Thyroid gland (tissue), 4 donors: ENCODE measurements at regions not wholly inside any gene's neighbourhood (a gene's known extent, or its start where the extent isn't known, plus 50 kb on each side); places are given as distances from the start of the nearest gene placed in this dataset.

Experiments used
- DNase-seq, 2 donors: peaks; one replicate each; pipeline ENCODE4 v3.0.0-alpha.2; 2019
- H3K27ac ChIP-seq, 3 donors: fragments of 200-600 bp; sonication (generic); 1 replicate in 2 of 3; 2 replicates in 1 of 3; pipeline ENCODE4 v1.5.1; 2016 to 2019; ENCODE audit warnings: mild to moderate bottlenecking in 1 of 3, moderate library complexity in 1 of 3
- H3K27me3 ChIP-seq: fragments of 200-600 bp; sonication (generic); one replicate; pipeline ENCODE4 v1.5.1; 2019
- H3K36me3 ChIP-seq, 2 donors: fragments of 200-600 bp; sonication (generic); one replicate each; pipeline ENCODE4 v1.5.1; 2016 to 2019
- H3K4me1 ChIP-seq, 2 donors: fragments of 200-600 bp; sonication (generic); one replicate each; pipeline ENCODE4 v1.5.1; 2017 to 2019
- H3K4me3 ChIP-seq, 3 donors: fragments of 200-600 bp; sonication (generic); replicated peaks in 1 of 3; 1 replicate in 2 of 3; 2 replicates in 1 of 3; pipeline ENCODE4 v1.5.1; 2016; ENCODE audit warnings: mild to moderate bottlenecking in 1 of 3
- H3K9me3 ChIP-seq: fragments of 200-600 bp; sonication (generic); one replicate; pipeline ENCODE4 v1.5.1; 2017
- POLR2A ChIP-seq, 2 donors: fragments of 450-650 bp; IDR thresholded peaks; one replicate each; pipeline ENCODE4 v1.6.1; 2017; ENCODE audit warnings: antibody characterized with exemption in 2 of 2, mild to moderate bottlenecking in 2 of 2, moderate library complexity in 1 of 2
- WGBS, 2 donors: methylation state at CpG; one replicate each; pipeline ENCODE4 v1.1.5; 2017; 5-methylcytosine and 5-hydroxymethylcytosine counted together
- intact Hi-C: fragments of 100-400 bp; cut with DNase I; formaldehyde crosslinking; loops from one replicate; pipeline ENCODE4 v1.15.1; 2023
- TF ChIP-seq, protein P1 (sequence below), 6 experiments: fragments of 200-600 bp in 3 of 6; fragments of 450-650 bp in 3 of 6; sonication (generic) in 3 of 6; IDR thresholded peaks; one replicate each; pipeline ENCODE4 v1.5.1; 2016 to 2019; ENCODE audit warnings: antibody characterized with exemption in 6 of 6, mild to moderate bottlenecking in 2 of 6, inconsistent platforms in 1 of 6, moderate library complexity in 1 of 6

DNA sequence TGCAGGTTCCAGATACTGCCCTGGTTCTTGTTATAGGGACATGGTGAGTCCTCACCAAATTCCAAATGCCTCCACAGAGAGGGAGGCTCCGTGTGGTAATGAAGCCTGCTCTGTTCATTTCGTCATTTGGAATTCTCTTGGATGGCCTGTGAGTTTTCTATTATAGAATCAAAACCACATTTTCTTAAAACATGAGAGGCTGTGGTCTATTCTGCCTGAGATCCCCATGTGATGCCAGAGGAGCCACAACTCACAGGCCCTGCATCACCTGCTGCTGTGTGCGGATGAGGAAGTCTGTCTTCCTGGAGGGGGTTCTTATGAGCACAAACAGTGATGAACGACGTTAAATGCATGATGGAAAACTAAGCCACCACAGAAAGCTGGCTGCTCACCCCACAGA, 264.4 kb downstream of the UQCRFS1 start:
- H3K4me1 ChIP-seq, result no peaks in the 10 kb centered on the region
- WGBS, 2 donors, result 55 to 63% methylated on average over 5 of the region's 5 CpGs
- H3K4me3 ChIP-seq, result no peak overlapping the region
- TF ChIP-seq, protein P1, sequence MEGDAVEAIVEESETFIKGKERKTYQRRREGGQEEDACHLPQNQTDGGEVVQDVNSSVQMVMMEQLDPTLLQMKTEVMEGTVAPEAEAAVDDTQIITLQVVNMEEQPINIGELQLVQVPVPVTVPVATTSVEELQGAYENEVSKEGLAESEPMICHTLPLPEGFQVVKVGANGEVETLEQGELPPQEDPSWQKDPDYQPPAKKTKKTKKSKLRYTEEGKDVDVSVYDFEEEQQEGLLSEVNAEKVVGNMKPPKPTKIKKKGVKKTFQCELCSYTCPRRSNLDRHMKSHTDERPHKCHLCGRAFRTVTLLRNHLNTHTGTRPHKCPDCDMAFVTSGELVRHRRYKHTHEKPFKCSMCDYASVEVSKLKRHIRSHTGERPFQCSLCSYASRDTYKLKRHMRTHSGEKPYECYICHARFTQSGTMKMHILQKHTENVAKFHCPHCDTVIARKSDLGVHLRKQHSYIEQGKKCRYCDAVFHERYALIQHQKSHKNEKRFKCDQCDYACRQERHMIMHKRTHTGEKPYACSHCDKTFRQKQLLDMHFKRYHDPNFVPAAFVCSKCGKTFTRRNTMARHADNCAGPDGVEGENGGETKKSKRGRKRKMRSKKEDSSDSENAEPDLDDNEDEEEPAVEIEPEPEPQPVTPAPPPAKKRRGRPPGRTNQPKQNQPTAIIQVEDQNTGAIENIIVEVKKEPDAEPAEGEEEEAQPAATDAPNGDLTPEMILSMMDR (IDR thresholded peaks at IDR 0.05), result no peak
- TF ChIP-seq POLR2A (IDR thresholded peaks at IDR 0.05), result no peak
- no peaks in the 10 kb centered on the region for H3K27me3 ChIP-seq
- intact Hi-C loops, result no loop called here
- H3K27ac ChIP-seq, result no peak overlapping the region
- H3K36me3 ChIP-seq, result no peaks in the 10 kb centered on the region
- DNase-seq, result no peak
- no peaks in the 10 kb centered on the region for H3K9me3 ChIP-seq

DNA sequence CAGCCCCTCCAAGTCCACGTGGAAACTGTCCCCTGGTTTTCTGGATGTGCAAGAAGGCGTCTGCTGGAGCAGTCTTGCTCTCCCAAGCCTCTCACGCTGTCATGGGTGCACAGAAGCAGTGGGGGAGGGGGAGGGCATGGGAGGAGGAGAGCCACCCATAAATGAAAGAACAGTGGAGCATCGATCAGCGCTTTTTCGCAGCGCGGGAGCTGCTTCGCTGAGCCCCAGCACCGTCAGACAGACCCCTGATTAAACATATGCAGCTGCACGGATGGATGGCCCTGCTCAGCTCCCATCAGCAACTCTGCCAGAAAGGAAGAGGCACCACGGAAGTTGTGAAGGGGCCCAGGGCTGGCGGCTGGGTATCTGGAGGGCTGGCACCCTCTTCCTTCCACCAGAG, 264.9 kb downstream of the UQCRFS1 start:
- TF ChIP-seq, protein P1 (IDR thresholded peaks at IDR 0.05), result no peak
- TF ChIP-seq POLR2A (IDR thresholded peaks at IDR 0.05), result no peak
- Histone ChIP-seq H3K27me3 (no peaks in the 10 kb centered on the region), H3K36me3 (no peaks in the 10 kb centered on the region), H3K9me3 (no peaks in the 10 kb centered on the region), H3K27ac (no peak overlapping the region), H3K4me1 (no peaks in the 10 kb centered on the region), H3K4me3 (no peak overlapping the region)
- intact Hi-C loops, result no loop called here
- no peak for DNase-seq
- 47 to 52% methylated on average over 10 to 13 of the region's 13 CpGs for WGBS, 2 donors

DNA sequence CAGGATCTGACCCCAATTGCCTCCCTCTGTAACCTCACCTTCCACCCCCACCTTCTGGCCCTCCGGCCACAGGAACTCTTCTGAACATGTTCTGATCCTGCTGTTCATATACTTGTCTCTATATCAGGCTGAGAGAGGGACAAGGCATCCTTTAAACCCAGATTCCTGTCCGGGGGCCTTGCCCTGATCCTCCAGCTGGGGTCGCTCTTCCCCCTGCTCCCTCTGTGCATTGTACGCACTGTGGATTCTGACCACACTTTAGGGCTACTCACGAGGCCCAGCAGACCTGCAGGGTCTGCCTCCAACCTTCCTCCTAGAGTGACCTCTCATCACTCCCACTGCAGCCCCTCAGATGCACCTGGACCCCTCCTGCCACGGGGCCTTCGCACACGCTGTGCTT, 269.3 kb downstream of the UQCRFS1 start:
- no peak overlapping the region for H3K4me3 ChIP-seq
- no peaks in the 10 kb centered on the region for H3K27me3 ChIP-seq
- intact Hi-C loops, result no loop called here
- no peaks in the 10 kb centered on the region for H3K36me3 ChIP-seq
- H3K9me3 ChIP-seq, result no peaks in the 10 kb centered on the region
- H3K4me1 ChIP-seq, result no peaks in the 10 kb centered on the region
- TF ChIP-seq, protein P1 (IDR thresholded peaks at IDR 0.05), result no peak
- no peak for TF ChIP-seq POLR2A (IDR thresholded peaks at IDR 0.05)
- H3K27ac ChIP-seq, result no peak overlapping the region
- no peak for DNase-seq
- WGBS, 2 donors, result 88 to 90% methylated on average over 8 of the region's 8 CpGs

DNA sequence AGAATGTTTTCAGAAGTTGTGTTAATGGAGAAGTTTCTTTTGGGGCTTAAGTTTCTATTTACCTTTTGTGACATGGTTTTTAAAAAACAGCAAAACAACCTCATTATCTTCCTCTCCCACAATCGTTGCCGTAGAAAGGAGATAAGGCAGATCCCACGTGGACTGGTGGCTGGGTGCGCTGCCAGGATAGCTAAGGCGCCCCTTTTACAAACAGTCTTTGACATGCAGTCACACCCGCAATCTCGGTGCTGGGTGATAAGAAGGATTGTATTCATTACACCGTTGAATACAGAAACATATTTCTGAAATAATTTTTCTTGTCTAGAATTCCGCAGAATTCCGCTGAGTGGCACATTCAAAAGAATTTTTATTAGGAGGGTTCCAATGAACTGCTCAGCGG, 271.1 kb downstream of the UQCRFS1 start:
- TF ChIP-seq, protein P1 (IDR thresholded peaks at IDR 0.05), result no peak
- TF ChIP-seq POLR2A (IDR thresholded peaks at IDR 0.05), result no peak
- H3K27me3 ChIP-seq, result no peaks in the 10 kb centered on the region
- WGBS, 2 donors, result 65 to 72% methylated on average over 11 of the region's 11 CpGs
- intact Hi-C loops, result no loop called here
- no peak overlapping the region for H3K27ac ChIP-seq
- no peak for DNase-seq
- H3K36me3 ChIP-seq, result no peaks in the 10 kb centered on the region
- no peak overlapping the region for H3K4me3 ChIP-seq
- H3K4me1 ChIP-seq, result no peaks in the 10 kb centered on the region
- H3K9me3 ChIP-seq, result no peaks in the 10 kb centered on the region

DNA sequence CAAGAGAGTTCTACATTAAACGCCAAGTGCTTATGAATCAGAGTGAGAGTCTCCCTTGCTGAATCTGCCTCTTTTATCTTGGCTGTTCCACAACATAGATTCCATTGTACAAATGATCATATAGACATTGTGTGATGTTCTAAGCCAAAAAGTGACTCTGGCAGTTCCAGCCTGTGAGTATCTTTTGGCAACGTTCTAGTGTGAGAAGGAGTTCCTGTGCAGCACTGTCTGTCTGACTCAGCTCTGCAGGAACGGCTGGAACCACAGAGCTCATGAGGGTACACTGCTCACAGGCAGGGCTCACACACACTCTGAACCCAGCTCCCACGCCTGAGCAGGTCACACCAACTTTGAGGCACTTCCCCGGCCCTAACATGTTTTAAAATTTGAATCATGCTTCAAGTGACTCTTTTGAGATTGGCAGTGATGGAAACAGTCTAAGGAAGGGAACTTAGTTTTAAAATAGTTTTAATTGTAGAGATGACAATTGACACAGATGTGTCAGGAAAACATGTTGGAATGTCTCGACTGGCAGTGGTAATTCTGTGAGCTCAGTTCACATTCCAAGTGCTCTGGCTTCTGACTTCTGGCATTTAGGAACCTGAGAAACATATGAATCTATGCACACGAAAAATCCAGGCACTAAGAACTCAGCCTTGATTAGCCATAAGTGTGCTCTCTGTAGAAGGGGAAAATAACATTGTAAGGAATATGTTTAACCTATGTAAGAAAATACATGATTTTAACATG, 272.0 kb downstream of the UQCRFS1 start:
- Histone ChIP-seq H3K27ac (no peak overlapping the region), H3K4me3 (no peak overlapping the region), H3K27me3 (no peaks in the 10 kb centered on the region), H3K9me3 (no peaks in the 10 kb centered on the region), H3K36me3 (no peaks in the 10 kb centered on the region), H3K4me1 (no peaks in the 10 kb centered on the region)
- TF ChIP-seq, protein P1 (IDR thresholded peaks at IDR 0.05), result no peak
- no peak for TF ChIP-seq POLR2A (IDR thresholded peaks at IDR 0.05)
- intact Hi-C loops, result no loop called here
- DNase-seq, result no peak
- WGBS, 2 donors, result 51 to 56% methylated on average over 7 of the region's 7 CpGs
